ENCODE measurements at regions not wholly inside any gene's neighbourhood (a gene's known extent, or its start where the extent isn't known, plus 50 kb on each side); places are given as distances from the start of the nearest gene placed in this dataset.

GRCh38 chr3:89682556-89682955 lies 575.1 kb downstream of the EPHA3 start:
- TF ChIP-seq SMAD3 (CRISPR knock-in tag; IDR thresholded peaks at IDR 0.05; ENCODE audit: borderline replicate concordance) (no peak), E2F4 (CRISPR knock-in tag; IDR thresholded peaks at IDR 0.05; ENCODE audit: borderline replicate concordance, low read depth) (no peak), FOXK1 (CRISPR knock-in tag; IDR thresholded peaks at IDR 0.05) (no peak), PRRX2 (CRISPR knock-in tag; IDR thresholded peaks at IDR 0.05) (no peak)

All from WTC11 (cell line).